ENCODE measurements at regions not wholly inside any gene's neighbourhood (a gene's known extent, or its start where the extent isn't known, plus 50 kb on each side); places are given as distances from the start of the nearest gene placed in this dataset.

GRCh38 chr3:181764544-181764943 is 52.8 kb downstream of the SOX2 start:
- no peak for DNase-seq (ENCODE audit: low read depth)
- no peak for TF ChIP-seq CTCF (IDR thresholded peaks at IDR 0.05; ENCODE audit: control insufficient read depth, extremely low read depth, insufficient read depth)
- no peak overlapping the region for H3K4me3 ChIP-seq (ENCODE audit: low read depth, low read length)

- no peak for TF ChIP-seq CTCF (IDR thresholded peaks at IDR 0.05; ENCODE audit: control insufficient read depth, extremely low read depth, insufficient read depth)
- no peak overlapping the region for H3K4me3 ChIP-seq (ENCODE audit: low read depth, low read length)
- no peak for DNase-seq (ENCODE audit: low read depth)
Measured at GRCh38 chr3:181770296-181770695, 58.6 kb downstream of the SOX2 start.

GRCh38 chr3:181771120-181771519 is 59.4 kb downstream of the SOX2 start:
- DNase-seq (ENCODE audit: low read depth), result no peak
- H3K4me3 ChIP-seq (ENCODE audit: low read depth, low read length), result no peak overlapping the region
- no peak for TF ChIP-seq CTCF (IDR thresholded peaks at IDR 0.05; ENCODE audit: control insufficient read depth, extremely low read depth, insufficient read depth)

- no peak for TF ChIP-seq CTCF (IDR thresholded peaks at IDR 0.05; ENCODE audit: control insufficient read depth, extremely low read depth, insufficient read depth)
- no peak for DNase-seq (ENCODE audit: low read depth)
Measured at GRCh38 chr3:181772166-181772565, 60.4 kb downstream of the SOX2 start.

GRCh38 chr3:181773921-181774320 is 62.2 kb downstream of the SOX2 start:
- H3K4me3 ChIP-seq (ENCODE audit: low read depth, low read length), result no peak overlapping the region
- no peak for DNase-seq (ENCODE audit: low read depth)
- no peak for TF ChIP-seq CTCF (IDR thresholded peaks at IDR 0.05; ENCODE audit: control insufficient read depth, extremely low read depth, insufficient read depth)

More at GRCh38 chr3:181772166-181772565, 60.4 kb downstream of the SOX2 start:
- no peak overlapping the region for H3K4me3 ChIP-seq (ENCODE audit: low read depth, low read length)

GRCh38 chr3:181782306-181782954 is 70.7 kb downstream of the SOX2 start:
- no peak overlapping the region for H3K4me3 ChIP-seq (ENCODE audit: low read depth, low read length)
- no peak for DNase-seq (ENCODE audit: low read depth)

More at GRCh38 chr3:181782306-181782954, 70.7 kb downstream of the SOX2 start:
- no peak for TF ChIP-seq CTCF (IDR thresholded peaks at IDR 0.05; ENCODE audit: control insufficient read depth, extremely low read depth, insufficient read depth)

Data from LNCaP clone FGC (cell line).